HCT116 (cell line): ENCODE measurements at regions not wholly inside any gene's neighbourhood (a gene's known extent, or its start where the extent isn't known, plus 50 kb on each side); places are given as distances from the start of the nearest gene placed in this dataset.

Source experiments
- ATAC-seq: fragments of 200-7000 bp; cut with Tn5 transposase; 2 replicates; pipeline ENCODE4 v1.9.1; 2020; ENCODE audit warnings: mild to moderate bottlenecking, moderate library complexity
- BruUV-seq: library from RNA; stranded (reverse); fragments of 400-500 nt; replicated peaks from 2 replicates; lab custom pipeline; 2021; lab: Mats Ljungman, UMichigan
- CTCF ChIA-PET: fragments of 300-600 bp; sonication (Branson Sonifier 250); formaldehyde crosslinking; loops from one replicate; lab custom pipeline; 2021; ENCODE audit warnings: antibody characterized with exemption; lab: Charles Lee
- POLR2A ChIA-PET: fragments of 300-600, 350-600 bp; sonication (Branson Sonifier 250); formaldehyde crosslinking; loops from one replicate; lab custom pipeline; 2021; ENCODE audit warnings: antibody characterized with exemption; lab: Charles Lee
- RAD21 ChIA-PET, 2 experiments: fragments of 300-600 bp; sonication (Branson Sonifier 250); formaldehyde crosslinking; loops; one replicate each; lab custom pipeline; 2023; ENCODE audit warnings: low total read pairs in 2 of 2; ENCODE audit not compliant: uncharacterized antibody in 2 of 2, unreplicated experiment in 2 of 2, low non-redundant PET in 1 of 2; lab: Charles Lee
- DNase-seq: peaks from one replicate; pipeline ENCODE4 v3.0.0-alpha.2; 2010; ENCODE audit warnings: low read depth, low spot score
- H2AFZ ChIP-seq: fragments of 200-600 bp; shearing (Covaris generic), sonication (generic); 2 replicates; pipeline ENCODE4 v1.6.1; 2017; ENCODE audit warnings: low read depth, mixed run types, mixed read lengths, antibody characterized with exemption, low read length; ENCODE audit not compliant: poor library complexity, severe bottlenecking
- H3K27ac ChIP-seq: 2 replicates; pipeline ENCODE4 v1.5.1; 2012; ENCODE audit warnings: low read depth, low read length
- H3K27me3 ChIP-seq: fragments of 200-600 bp; sonication (generic); 2 replicates; pipeline ENCODE4 v1.6.1; 2016; ENCODE audit warnings: mixed run types, low read length, mixed read lengths; ENCODE audit not compliant: insufficient read depth
- H3K36me3 ChIP-seq, 2 experiments: fragments of 200-500 bp in 1 of 2; fragments of 200-600 bp in 1 of 2; sonication (Bioruptor generic) in 1 of 2; sonication (generic) in 1 of 2; 2 replicates each; pipeline versions ENCODE4 v1.5.1 to v1.6.1; 2014 to 2016; ENCODE audit warnings: low read length in 2 of 2, inconsistent platforms in 1 of 2, mixed read lengths in 1 of 2, mixed run types in 1 of 2; ENCODE audit not compliant: insufficient read depth in 2 of 2, control insufficient read depth in 1 of 2
- H3K4me1 ChIP-seq, 2 experiments: fragments of 200-600 bp in 1 of 2; sonication (generic) in 1 of 2; 2 replicates each; pipeline versions ENCODE4 v1.5.1 to v1.6.1; 2012 to 2017; ENCODE audit warnings: low read length in 2 of 2, inconsistent platforms in 1 of 2, mild to moderate bottlenecking in 1 of 2, mixed read lengths in 1 of 2, mixed run types in 1 of 2, moderate library complexity in 1 of 2; ENCODE audit not compliant: insufficient read depth in 2 of 2, control insufficient read depth in 1 of 2
- H3K4me2 ChIP-seq: fragments of 200-600 bp; sonication (generic); 2 replicates; pipeline ENCODE4 v1.6.1; 2017; ENCODE audit warnings: mixed run types, low read length, mixed read lengths
- H3K4me3 ChIP-seq, 2 experiments: fragments of 200-600 bp in 1 of 2; sonication (generic) in 1 of 2; replicated peaks in 1 of 2; 2 replicates each; pipeline ENCODE4 v1.5.1; 2011 to 2016; ENCODE audit warnings: low read length in 2 of 2, control low read depth in 1 of 2, low read depth in 1 of 2, mild to moderate bottlenecking in 1 of 2, mixed read lengths in 1 of 2, mixed run types in 1 of 2
- H3K79me2 ChIP-seq: fragments of 200-600 bp; sonication (generic); 2 replicates; pipeline ENCODE4 v1.6.1; 2017; ENCODE audit warnings: mild to moderate bottlenecking, mixed run types, low read length, moderate library complexity, mixed read lengths; ENCODE audit not compliant: insufficient read depth
- H3K9ac ChIP-seq: fragments of 200-600 bp; sonication (generic); 2 replicates; pipeline ENCODE4 v1.6.1; 2016; ENCODE audit warnings: low read length, mixed read lengths
- H3K9me2 ChIP-seq: fragments of 200-600 bp; sonication (generic), shearing (Covaris generic); 2 replicates; pipeline ENCODE4 v1.6.1; 2017; ENCODE audit warnings: mixed run types, mild to moderate bottlenecking, moderate library complexity; ENCODE audit not compliant: insufficient read depth
- H3K9me3 ChIP-seq, 2 experiments: fragments of 200-500 bp in 1 of 2; fragments of 200-600 bp in 1 of 2; sonication (Bioruptor generic) in 1 of 2; sonication (generic) in 1 of 2; 2 replicates each; pipeline ENCODE4 v1.6.1; 2014 to 2017; ENCODE audit warnings: low read length in 2 of 2, mixed read lengths in 2 of 2, inconsistent platforms in 1 of 2, low read depth in 1 of 2, mild to moderate bottlenecking in 1 of 2, mixed run types in 1 of 2, moderate library complexity in 1 of 2; ENCODE audit not compliant: control insufficient read depth in 1 of 2, insufficient read depth in 1 of 2
- H4K20me1 ChIP-seq: fragments of 200-600 bp; sonication (generic), shearing (Covaris generic); 2 replicates; pipeline ENCODE4 v1.6.1; 2017; ENCODE audit warnings: mixed run types, mild to moderate bottlenecking, moderate library complexity; ENCODE audit not compliant: insufficient read depth
- CTCF ChIP-seq, 3 experiments: fragments of 200-600 bp in 1 of 3; sonication (generic) in 1 of 3; IDR thresholded peaks in 2 of 3; conservative IDR thresholded peaks in 1 of 3; 2 replicates each; pipeline ENCODE4 v1.5.1; 2012 to 2017; ENCODE audit warnings: low read depth in 2 of 3, low read length in 2 of 3, antibody characterized with exemption in 1 of 3, borderline replicate concordance in 1 of 3, control low read depth in 1 of 3, mild to moderate bottlenecking in 1 of 3, mixed read lengths in 1 of 3, mixed run types in 1 of 3, moderate library complexity in 1 of 3; ENCODE audit not compliant: insufficient read depth in 1 of 3
- EGR1 ChIP-seq: IDR thresholded peaks from 2 replicates; pipeline ENCODE4 v1.6.1; 2012; ENCODE audit warnings: low read depth
- ELF1 ChIP-seq: IDR thresholded peaks from 2 replicates; pipeline ENCODE4 v1.6.1; 2012; ENCODE audit warnings: low read depth, borderline replicate concordance
- EZH2 ChIP-seq: fragments of 200-600 bp; sonication (generic); IDR thresholded peaks from 2 replicates; pipeline ENCODE4 v1.6.1; 2017; ENCODE audit warnings: antibody characterized with exemption, mixed run types
- EZH2phosphoT487 ChIP-seq: fragments of 200-600 bp; IDR thresholded peaks from 2 replicates; pipeline ENCODE4 v1.6.1; 2018; ENCODE audit warnings: antibody characterized with exemption, borderline replicate concordance
- FOSL1 ChIP-seq: IDR thresholded peaks from 2 replicates; pipeline ENCODE4 v1.6.1; 2012; ENCODE audit warnings: low read depth
- POLR2A ChIP-seq: IDR thresholded peaks from 2 replicates; pipeline ENCODE4 v1.7.0; 2011; ENCODE audit warnings: borderline replicate concordance; ENCODE audit not compliant: insufficient read depth, insufficient read length; ENCODE audit errors: extremely low read depth
- POLR2AphosphoS5 ChIP-seq: IDR thresholded peaks from 2 replicates; pipeline ENCODE4 v1.6.1; 2011; ENCODE audit warnings: mild to moderate bottlenecking, low read depth, low read length, moderate library complexity
- RAD21 ChIP-seq: IDR thresholded peaks from 2 replicates; pipeline ENCODE4 v1.6.1; 2012; ENCODE audit warnings: low read depth, mild to moderate bottlenecking
- SP1 ChIP-seq: IDR thresholded peaks from 2 replicates; pipeline ENCODE4 v1.6.1; 2012; ENCODE audit warnings: low read depth
- SRF ChIP-seq: IDR thresholded peaks from 2 replicates; pipeline ENCODE4 v1.6.1; 2012; ENCODE audit warnings: low read depth
- YY1 ChIP-seq: IDR thresholded peaks from 2 replicates; pipeline ENCODE4 v1.6.1; 2011; ENCODE audit warnings: low read length, low read depth, moderate library complexity, mild to moderate bottlenecking; ENCODE audit not compliant: insufficient replicate concordance; ENCODE audit errors: extremely low read depth
- ZFX ChIP-seq: fragments of 450-650 bp; IDR thresholded peaks from 2 replicates; pipeline ENCODE4 v1.6.1; 2017
- ZNF274 ChIP-seq: fragments of 200-500 bp; sonication (Bioruptor generic); IDR thresholded peaks from 2 replicates; pipeline ENCODE4 v1.6.1; 2014; ENCODE audit warnings: mild to moderate bottlenecking, low read depth, low read length, inconsistent platforms
- intact Hi-C: fragments of 100-400 bp; cut with micrococcal nuclease; formaldehyde crosslinking; loops from 2 replicates; pipeline ENCODE4 v1.10.0; 2022
- TF ChIP-seq, protein P1 (sequence below): IDR thresholded peaks from 2 replicates; pipeline ENCODE4 v1.6.1; 2012
- TF ChIP-seq, protein P2 (sequence below): IDR thresholded peaks from 2 replicates; pipeline ENCODE4 v1.6.1; 2011; ENCODE audit warnings: mild to moderate bottlenecking, low read length, moderate library complexity; ENCODE audit not compliant: insufficient replicate concordance; ENCODE audit errors: extremely low read depth
- TF ChIP-seq, protein P3 (sequence below): IDR thresholded peaks from 2 replicates; pipeline ENCODE4 v1.6.1; 2012; ENCODE audit warnings: low read depth

DNA sequence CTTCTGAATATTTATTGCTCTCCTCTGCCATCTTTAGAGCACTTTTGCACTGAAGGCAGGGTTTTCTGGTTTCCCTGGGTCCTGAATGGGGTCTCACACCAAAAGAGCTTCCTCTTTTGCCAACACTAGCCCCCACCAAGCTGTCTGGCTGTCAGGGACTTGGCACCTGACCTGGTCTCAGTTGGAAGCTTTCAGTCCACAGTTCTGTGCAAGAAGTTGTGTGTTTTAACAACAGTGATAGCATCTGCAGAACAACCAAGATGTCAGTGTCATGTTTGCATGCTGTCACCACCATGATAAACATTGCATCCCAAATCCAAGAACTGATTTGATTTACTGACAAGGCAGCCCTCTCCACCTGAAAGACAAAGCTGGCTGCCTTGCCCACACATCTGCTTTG, 448.5 kb upstream of the CCL2 start:
- H3K9me3 ChIP-seq: peaks cover 0 to 16% of the 10 kb centered on the region in 2 experiments; a peak in 2 of 4 replicates
- H3K79me2 ChIP-seq: no peaks in the 10 kb centered on the region
- ATAC-seq: no peak

More for the DNA sequence above, 448.5 kb upstream of the CCL2 start:
- POLR2A ChIA-PET: no interaction called here
- TF ChIP-seq YY1 (no peak), FOSL1 (no peak), SRF (no peak), ELF1 (no peak), CTCF (IDR thresholded peaks at IDR 0.05 in 2 of 3, conservative IDR thresholded peaks at IDR 0.05 in 1 of 3; ENCODE audit: borderline replicate concordance in 1 of 3, insufficient read depth in 1 of 3, low read depth in 2 of 3, low read length in 2 of 3) (no peak), EZH2 (no peak), POLR2A (no peak), EZH2phosphoT487 (no peak), RAD21 (no peak), ZFX (no peak), SP1 (no peak), EGR1 (no peak), ZNF274 (no peak), POLR2AphosphoS5 (no peak)
- TF ChIP-seq, protein P1, sequence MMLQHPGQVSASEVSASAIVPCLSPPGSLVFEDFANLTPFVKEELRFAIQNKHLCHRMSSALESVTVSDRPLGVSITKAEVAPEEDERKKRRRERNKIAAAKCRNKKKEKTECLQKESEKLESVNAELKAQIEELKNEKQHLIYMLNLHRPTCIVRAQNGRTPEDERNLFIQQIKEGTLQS: no peak
- TF ChIP-seq, protein P2, sequence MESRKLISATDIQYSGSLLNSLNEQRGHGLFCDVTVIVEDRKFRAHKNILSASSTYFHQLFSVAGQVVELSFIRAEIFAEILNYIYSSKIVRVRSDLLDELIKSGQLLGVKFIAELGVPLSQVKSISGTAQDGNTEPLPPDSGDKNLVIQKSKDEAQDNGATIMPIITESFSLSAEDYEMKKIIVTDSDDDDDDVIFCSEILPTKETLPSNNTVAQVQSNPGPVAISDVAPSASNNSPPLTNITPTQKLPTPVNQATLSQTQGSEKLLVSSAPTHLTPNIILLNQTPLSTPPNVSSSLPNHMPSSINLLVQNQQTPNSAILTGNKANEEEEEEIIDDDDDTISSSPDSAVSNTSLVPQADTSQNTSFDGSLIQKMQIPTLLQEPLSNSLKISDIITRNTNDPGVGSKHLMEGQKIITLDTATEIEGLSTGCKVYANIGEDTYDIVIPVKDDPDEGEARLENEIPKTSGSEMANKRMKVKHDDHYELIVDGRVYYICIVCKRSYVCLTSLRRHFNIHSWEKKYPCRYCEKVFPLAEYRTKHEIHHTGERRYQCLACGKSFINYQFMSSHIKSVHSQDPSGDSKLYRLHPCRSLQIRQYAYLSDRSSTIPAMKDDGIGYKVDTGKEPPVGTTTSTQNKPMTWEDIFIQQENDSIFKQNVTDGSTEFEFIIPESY: no peak
- TF ChIP-seq, protein P3, sequence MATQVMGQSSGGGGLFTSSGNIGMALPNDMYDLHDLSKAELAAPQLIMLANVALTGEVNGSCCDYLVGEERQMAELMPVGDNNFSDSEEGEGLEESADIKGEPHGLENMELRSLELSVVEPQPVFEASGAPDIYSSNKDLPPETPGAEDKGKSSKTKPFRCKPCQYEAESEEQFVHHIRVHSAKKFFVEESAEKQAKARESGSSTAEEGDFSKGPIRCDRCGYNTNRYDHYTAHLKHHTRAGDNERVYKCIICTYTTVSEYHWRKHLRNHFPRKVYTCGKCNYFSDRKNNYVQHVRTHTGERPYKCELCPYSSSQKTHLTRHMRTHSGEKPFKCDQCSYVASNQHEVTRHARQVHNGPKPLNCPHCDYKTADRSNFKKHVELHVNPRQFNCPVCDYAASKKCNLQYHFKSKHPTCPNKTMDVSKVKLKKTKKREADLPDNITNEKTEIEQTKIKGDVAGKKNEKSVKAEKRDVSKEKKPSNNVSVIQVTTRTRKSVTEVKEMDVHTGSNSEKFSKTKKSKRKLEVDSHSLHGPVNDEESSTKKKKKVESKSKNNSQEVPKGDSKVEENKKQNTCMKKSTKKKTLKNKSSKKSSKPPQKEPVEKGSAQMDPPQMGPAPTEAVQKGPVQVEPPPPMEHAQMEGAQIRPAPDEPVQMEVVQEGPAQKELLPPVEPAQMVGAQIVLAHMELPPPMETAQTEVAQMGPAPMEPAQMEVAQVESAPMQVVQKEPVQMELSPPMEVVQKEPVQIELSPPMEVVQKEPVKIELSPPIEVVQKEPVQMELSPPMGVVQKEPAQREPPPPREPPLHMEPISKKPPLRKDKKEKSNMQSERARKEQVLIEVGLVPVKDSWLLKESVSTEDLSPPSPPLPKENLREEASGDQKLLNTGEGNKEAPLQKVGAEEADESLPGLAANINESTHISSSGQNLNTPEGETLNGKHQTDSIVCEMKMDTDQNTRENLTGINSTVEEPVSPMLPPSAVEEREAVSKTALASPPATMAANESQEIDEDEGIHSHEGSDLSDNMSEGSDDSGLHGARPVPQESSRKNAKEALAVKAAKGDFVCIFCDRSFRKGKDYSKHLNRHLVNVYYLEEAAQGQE: no peak
- no peaks in the 10 kb centered on the region for H3K27me3 ChIP-seq
- no peak overlapping the region for H3K4me3 ChIP-seq
- H3K4me1 ChIP-seq: no peaks in the 10 kb centered on the region
- no peaks in the 10 kb centered on the region for H3K9me2 ChIP-seq
- H3K4me2 ChIP-seq: no peak overlapping the region
- no peak overlapping the region for H3K27ac ChIP-seq
- no peak overlapping the region for H3K9ac ChIP-seq
- H2AFZ ChIP-seq: no peak overlapping the region
- RAD21 ChIA-PET: no interaction called here
- no peak for DNase-seq
- H3K36me3 ChIP-seq: no peaks in the 10 kb centered on the region
- no peaks in the 10 kb centered on the region for H4K20me1 ChIP-seq
- BruUV-seq: no TSS peak
- CTCF ChIA-PET: no interaction called here
- intact Hi-C loops: no loop called here
